IMR-90 (cell line): ENCODE measurements at regions not wholly inside any gene's neighbourhood (a gene's known extent, or its start where the extent isn't known, plus 50 kb on each side); places are given as distances from the start of the nearest gene placed in this dataset.

Experiments used
- ATAC-seq: fragments of 200-7000 bp; cut with Tn5 transposase; 2 replicates; pipeline ENCODE4 v1.9.1; 2020; ENCODE audit warnings: low read depth, mild to moderate bottlenecking, moderate library complexity
- BruUV-seq: library from RNA; stranded (reverse); fragments of 400-500 nt; replicated peaks from 2 replicates; lab custom pipeline; 2021; lab: Mats Ljungman, UMichigan
- CTCF ChIA-PET: fragments of 300-600 bp; formaldehyde crosslinking; extraction: SDS; loops from one replicate; lab custom pipeline; 2021; ENCODE audit warnings: antibody characterized with exemption; lab: Yijun Ruan, JAX
- POLR2A ChIA-PET: fragments of 300-600 bp; sonication (Branson Sonifier 250); formaldehyde crosslinking; loops from one replicate; lab custom pipeline; 2022; ENCODE audit warnings: antibody characterized with exemption; ENCODE audit not compliant: unreplicated experiment; lab: Charles Lee
- DNase-seq: peaks from one replicate; pipeline ENCODE4 v3.0.0; 2013
- H2AFZ ChIP-seq: replicated peaks from 2 replicates; pipeline ENCODE3; 2013; ENCODE audit warnings: low read length, mild to moderate bottlenecking; ENCODE audit not compliant: poor library complexity
- H2AK5ac ChIP-seq: 2 replicates; pipeline ENCODE4 v1.6.1; 2013; ENCODE audit warnings: low read depth, low read length, inconsistent platforms
- H2AK9ac ChIP-seq: replicated peaks from 2 replicates; pipeline ENCODE3; 2013; ENCODE audit warnings: mild to moderate bottlenecking, low read depth, low read length, moderate library complexity; ENCODE audit not compliant: poor library complexity
- H2BK120ac ChIP-seq: 2 replicates; pipeline ENCODE4 v1.6.1; 2013; ENCODE audit warnings: low read depth, low read length, inconsistent platforms
- H2BK15ac ChIP-seq: 3 replicates; pipeline ENCODE4 v1.6.1; 2013; ENCODE audit warnings: low read depth, low read length, inconsistent platforms
- H2BK20ac ChIP-seq: 2 replicates; pipeline ENCODE4 v1.6.1; 2013; ENCODE audit warnings: low read depth, mild to moderate bottlenecking, inconsistent platforms, low read length, moderate library complexity
- H2BK5ac ChIP-seq: 2 replicates; pipeline ENCODE4 v1.6.1; 2013; ENCODE audit warnings: mild to moderate bottlenecking, low read depth, low read length, inconsistent platforms; ENCODE audit not compliant: poor library complexity, severe bottlenecking
- H3K14ac ChIP-seq: replicated peaks from 2 replicates; pipeline ENCODE4 v1.6.1; 2013; ENCODE audit warnings: low read depth, low read length, inconsistent platforms
- H3K18ac ChIP-seq: 2 replicates; pipeline ENCODE4 v1.6.1; 2013; ENCODE audit warnings: low read depth, low read length, control low read depth
- H3K23ac ChIP-seq: 2 replicates; pipeline ENCODE4 v1.6.1; 2013; ENCODE audit warnings: low read depth, low read length, inconsistent platforms
- H3K27ac ChIP-seq: 2 replicates; pipeline ENCODE4 v1.5.1; 2013; ENCODE audit warnings: mild to moderate bottlenecking, control low read depth, low read length; ENCODE audit not compliant: insufficient read depth
- H3K27me3 ChIP-seq: 2 replicates; pipeline ENCODE4 v1.6.1; 2013; ENCODE audit warnings: low read length; ENCODE audit not compliant: control insufficient read depth, insufficient read depth
- H3K36me3 ChIP-seq: 2 replicates; pipeline ENCODE4 v1.6.1; 2013; ENCODE audit warnings: low read length, mixed read lengths; ENCODE audit not compliant: control insufficient read depth, insufficient read depth
- H3K4ac ChIP-seq: 2 replicates; pipeline ENCODE4 v1.6.1; 2013; ENCODE audit warnings: low read depth, low read length, inconsistent platforms
- H3K4me1 ChIP-seq: 2 replicates; pipeline ENCODE4 v1.6.1; 2013; ENCODE audit warnings: low read length, mixed read lengths; ENCODE audit not compliant: control insufficient read depth, insufficient read depth
- H3K4me2 ChIP-seq: 2 replicates; pipeline ENCODE4 v1.6.1; 2013; ENCODE audit warnings: low read depth, mild to moderate bottlenecking, control low read depth, low read length, moderate library complexity
- H3K4me3 ChIP-seq: 2 replicates; pipeline ENCODE4 v1.5.1; 2013; ENCODE audit warnings: low read depth, mild to moderate bottlenecking, control low read depth, low read length, moderate library complexity; ENCODE audit not compliant: insufficient read depth
- H3K56ac ChIP-seq: 2 replicates; pipeline ENCODE4 v1.6.1; 2013; ENCODE audit warnings: low read length, inconsistent platforms; ENCODE audit not compliant: insufficient read depth; ENCODE audit errors: extremely low read depth
- H3K79me1 ChIP-seq, 2 experiments: 2 replicates each; pipeline ENCODE4 v1.6.1; 2013; ENCODE audit warnings: low read length in 2 of 2, inconsistent platforms in 1 of 2, low read depth in 1 of 2
- H3K9ac ChIP-seq: 2 replicates; pipeline ENCODE4 v1.6.1; 2013; ENCODE audit warnings: low read depth, low read length, control low read depth
- H3K9me1 ChIP-seq: 2 replicates; pipeline ENCODE4 v1.6.1; 2013; ENCODE audit warnings: low read length, inconsistent platforms; ENCODE audit not compliant: insufficient read depth
- H3K9me3 ChIP-seq: 2 replicates; pipeline ENCODE4 v1.6.1; 2013; ENCODE audit warnings: low read length; ENCODE audit not compliant: control insufficient read depth, insufficient read depth
- H4K20me1 ChIP-seq: 2 replicates; pipeline ENCODE4 v1.6.1; 2013; ENCODE audit warnings: low read length, inconsistent platforms; ENCODE audit not compliant: insufficient read depth
- H4K5ac ChIP-seq: 2 replicates; pipeline ENCODE4 v1.6.1; 2013; ENCODE audit warnings: mild to moderate bottlenecking, low read depth, low read length, control low read depth
- H4K8ac ChIP-seq, 2 experiments: 2 replicates each; pipeline ENCODE4 v1.6.1; 2013; ENCODE audit warnings: low read depth in 2 of 2, low read length in 2 of 2, control low read depth in 1 of 2, inconsistent platforms in 1 of 2
- H4K91ac ChIP-seq: 2 replicates; pipeline ENCODE4 v1.6.1; 2013; ENCODE audit warnings: low read depth, low read length, inconsistent platforms; ENCODE audit not compliant: insufficient read depth
- BHLHE40 ChIP-seq: fragments of 150-350 bp; IDR thresholded peaks from 2 replicates; pipeline ENCODE4 v1.6.1; 2016; ENCODE audit warnings: mild to moderate bottlenecking, low read depth, low read length
- CHD1 ChIP-seq: IDR thresholded peaks from 2 replicates; pipeline ENCODE4 v1.6.1; 2012; ENCODE audit warnings: low read depth, low read length, improper control_type of control experiment
- FOS ChIP-seq: fragments of 150-350 bp; IDR thresholded peaks from 2 replicates; pipeline ENCODE4 v1.6.1; 2016; ENCODE audit warnings: low read depth, low read length
- MAFK ChIP-seq: IDR thresholded peaks from 2 replicates; pipeline ENCODE4 v1.6.1; 2012; ENCODE audit warnings: low read depth, low read length, improper control_type of control experiment
- MXI1 ChIP-seq: IDR thresholded peaks from 2 replicates; pipeline ENCODE4 v1.6.1; 2012; ENCODE audit warnings: low read depth, mild to moderate bottlenecking, low read length, moderate library complexity, borderline replicate concordance
- USF2 ChIP-seq: fragments of 150-350 bp; IDR thresholded peaks from 2 replicates; pipeline ENCODE4 v1.6.1; 2017; ENCODE audit warnings: mild to moderate bottlenecking, antibody characterized with exemption, low read length, low read depth
- whole genome bisulfite sequencing, 2 experiments: methylation state at CpG; one replicate each; pipeline versions ENCODE4 v1.1.5 to v1.1.7; 2013; ENCODE audit warnings: missing lambda C conversion rate in 2 of 2; ENCODE audit not compliant: insufficient read length in 1 of 2; ENCODE audit errors: extremely low coverage in 2 of 2; 5-methylcytosine and 5-hydroxymethylcytosine counted together
- dilution Hi-C: fragments of 300-500 bp; cut with HindIII; formaldehyde crosslinking; loops from one replicate; pipeline ENCODE4 v1.14.3; 2018; ENCODE audit warnings: low sequenced_read_pairs; ENCODE audit not compliant: unreplicated experiment
- in situ Hi-C: fragments of 300-500 bp; cut with MboI; formaldehyde crosslinking; loops from 3 replicates; pipeline ENCODE4 v1.14.3; 2019; ENCODE audit warnings: low sequenced_read_pairs, inconsistent platforms, mixed read lengths
- intact Hi-C: fragments of 100-400 bp; cut with micrococcal nuclease; formaldehyde crosslinking; loops from 2 replicates; pipeline ENCODE4 v1.10.0; 2022
- TF ChIP-seq, protein P1 (sequence below): fragments of 150-350 bp; IDR thresholded peaks from 2 replicates; pipeline ENCODE4 v1.6.1; 2016; ENCODE audit warnings: low read depth, mild to moderate bottlenecking, low read length, moderate library complexity, borderline replicate concordance

GRCh38 chr2:236744716-236745115 lies 175.1 kb downstream of the ACKR3 start:
- no peak overlapping the region for H3K9ac ChIP-seq
- ChIA-PET POLR2A (no interaction called here), CTCF (no interaction called here)
- no TSS peak for BruUV-seq
- DNase-seq (no peak), ATAC-seq (no peak)
- no peak overlapping the region for H4K8ac ChIP-seq
- no peak overlapping the region for H3K27ac ChIP-seq
- H3K4me1 ChIP-seq: peaks cover 9% of the 10 kb centered on the region
- H4K20me1 ChIP-seq: no peaks in the 10 kb centered on the region
- no peak overlapping the region for H3K56ac ChIP-seq
- no peak overlapping the region for H3K14ac ChIP-seq
- H2AFZ ChIP-seq: no peak overlapping the region
- TF ChIP-seq MAFK (no peak), USF2 (no peak), BHLHE40 (no peak), CHD1 (no peak), FOS (no peak), MXI1 (no peak)
- TF ChIP-seq, protein P1, sequence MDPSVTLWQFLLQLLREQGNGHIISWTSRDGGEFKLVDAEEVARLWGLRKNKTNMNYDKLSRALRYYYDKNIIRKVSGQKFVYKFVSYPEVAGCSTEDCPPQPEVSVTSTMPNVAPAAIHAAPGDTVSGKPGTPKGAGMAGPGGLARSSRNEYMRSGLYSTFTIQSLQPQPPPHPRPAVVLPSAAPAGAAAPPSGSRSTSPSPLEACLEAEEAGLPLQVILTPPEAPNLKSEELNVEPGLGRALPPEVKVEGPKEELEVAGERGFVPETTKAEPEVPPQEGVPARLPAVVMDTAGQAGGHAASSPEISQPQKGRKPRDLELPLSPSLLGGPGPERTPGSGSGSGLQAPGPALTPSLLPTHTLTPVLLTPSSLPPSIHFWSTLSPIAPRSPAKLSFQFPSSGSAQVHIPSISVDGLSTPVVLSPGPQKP: no peak
- H2BK120ac ChIP-seq: no peak overlapping the region
- H2BK5ac ChIP-seq: no peak overlapping the region
- no peaks in the 10 kb centered on the region for H3K36me3 ChIP-seq
- H3K23ac ChIP-seq: no peak overlapping the region
- no peak overlapping the region for H2BK20ac ChIP-seq
- H3K4me3 ChIP-seq: no peak overlapping the region
- no peaks in the 10 kb centered on the region; the same call in 1 of the 2 replicates for H3K9me3 ChIP-seq
- H2AK5ac ChIP-seq: no peak overlapping the region
- H2AK9ac ChIP-seq: no peak overlapping the region
- H3K27me3 ChIP-seq: peaks cover 26% of the 10 kb centered on the region
- dilution Hi-C loops (no loop called here), intact Hi-C loops (loop anchor here (1.0 kb wide), 1 partner anchor 12 kb away; no protein-coding TSS in a partner anchor), in situ Hi-C loops (no loop called here)
- H3K18ac ChIP-seq: no peak overlapping the region
- no CpG with 5 or more reads among the region's 1 CpG for WGBS, 2 experiments
- no peaks in the 10 kb centered on the region for H3K79me1 ChIP-seq
- no peak overlapping the region for H2BK15ac ChIP-seq
- no peak overlapping the region; the same call in 1 of the 2 replicates for H3K4me2 ChIP-seq
- no peak overlapping the region for H4K5ac ChIP-seq
- H3K4ac ChIP-seq: no peak overlapping the region; the same call in 1 of the 2 replicates
- no peak overlapping the region for H4K91ac ChIP-seq
- H3K9me1 ChIP-seq: no peaks in the 10 kb centered on the region; the same call in 1 of the 2 replicates
